ENCODE measurements at regions not wholly inside any gene's neighbourhood (a gene's known extent, or its start where the extent isn't known, plus 50 kb on each side); places are given as distances from the start of the nearest gene placed in this dataset.

GRCh38 chr3:174482541-174482940 is 376.6 kb upstream of the NAALADL2 start:
- no peak for TF ChIP-seq POLR2AphosphoS5 (IDR thresholded peaks at IDR 0.05; ENCODE audit: borderline replicate concordance, low read depth, low read length)
- TF ChIP-seq EZH2 (IDR thresholded peaks at IDR 0.05): no peak
- no peak for TF ChIP-seq FOXP2 (optimal IDR thresholded peaks at IDR 0.05; ENCODE audit: control extremely low read depth, extremely low read length, insufficient read depth)

All from SK-N-MC (cell line).